GM18861 (cell line): ENCODE measurements at regions not wholly inside any gene's neighbourhood (a gene's known extent, or its start where the extent isn't known, plus 50 kb on each side); places are given as distances from the start of the nearest gene placed in this dataset.
A peak's percentile ranks its signal among the peaks of the same experiment; 100 is the strongest.

Experiments
- ATAC-seq: cut with Tn5 transposase; IDR thresholded peaks from one replicate; pipeline ENCODE4 v1.9.1; 2021; ENCODE audit not compliant: unreplicated experiment

- no peak for ATAC-seq
Measured at GRCh38 chr3:104582092-104582491, 784.6 kb upstream of the ALCAM start.

GRCh38 chr3:104584682-104585081 lies 782.0 kb upstream of the ALCAM start:
- ATAC-seq, result no peak

GRCh38 chr3:104586344-104586743 lies 780.4 kb upstream of the ALCAM start:
- ATAC-seq, result no peak

GRCh38 chr3:104588442-104588841 lies 778.3 kb upstream of the ALCAM start:
- ATAC-seq, result no peak

- no peak for ATAC-seq
Measured at GRCh38 chr3:104591776-104592175, 774.9 kb upstream of the ALCAM start.

- ATAC-seq, result no peak
Measured at GRCh38 chr3:104594491-104594890, 772.2 kb upstream of the ALCAM start.

- ATAC-seq, result no peak
Measured at GRCh38 chr3:104596054-104596453, 770.7 kb upstream of the ALCAM start.

- peak; percentile 92 for ATAC-seq
Measured at GRCh38 chr3:104596551-104596950, 770.2 kb upstream of the ALCAM start.

GRCh38 chr3:104598848-104599511 lies 767.7 kb upstream of the ALCAM start:
- ATAC-seq, result no peak

GRCh38 chr3:104604326-104605010 lies 762.2 kb upstream of the ALCAM start:
- ATAC-seq, result no peak

- ATAC-seq, result no peak
Measured at GRCh38 chr3:104606812-104607211, 759.9 kb upstream of the ALCAM start.

- no peak for ATAC-seq
Measured at GRCh38 chr3:104610730-104611652, 755.7 kb upstream of the ALCAM start.

GRCh38 chr3:104612218-104612617 lies 754.5 kb upstream of the ALCAM start:
- ATAC-seq, result no peak

GRCh38 chr3:104614564-104614963 lies 752.1 kb upstream of the ALCAM start:
- no peak for ATAC-seq

GRCh38 chr3:104628185-104628789 lies 738.4 kb upstream of the ALCAM start:
- peak; percentile 75 for ATAC-seq

GRCh38 chr3:104629038-104629437 lies 737.7 kb upstream of the ALCAM start:
- no peak for ATAC-seq

- no peak for ATAC-seq
Measured at GRCh38 chr3:104631254-104631653, 735.5 kb upstream of the ALCAM start.

GRCh38 chr3:104632521-104632920 lies 734.2 kb upstream of the ALCAM start:
- ATAC-seq, result no peak

GRCh38 chr3:104632947-104633346 lies 733.8 kb upstream of the ALCAM start:
- ATAC-seq, result no peak

GRCh38 chr3:104635872-104636580 lies 730.7 kb upstream of the ALCAM start:
- ATAC-seq, result no peak

- no peak for ATAC-seq
Measured at GRCh38 chr3:104642827-104643226, 723.9 kb upstream of the ALCAM start.
